Upper lobe of left lung (tissue), 6 donors: ENCODE measurements at regions not wholly inside any gene's neighbourhood (a gene's known extent, or its start where the extent isn't known, plus 50 kb on each side); places are given as distances from the start of the nearest gene placed in this dataset.

Experiments used
- ATAC-seq, 2 donors: fragments of 200-7000 bp; cut with Tn5 transposase; one replicate each; pipeline ENCODE4 v1.9.1; 2022; ENCODE audit warnings: mild to moderate bottlenecking in 2 of 2, moderate library complexity in 2 of 2; ENCODE audit not compliant: low FRiP score in 2 of 2
- DNase-seq, 2 donors: peaks; one replicate each; pipeline ENCODE4 v3.0.0-alpha.2; 2019 to 2020
- H3K27ac ChIP-seq, 4 donors: fragments of 200-600 bp; sonication (generic); one replicate each; pipeline ENCODE4 v1.5.1; 2016 to 2019
- H3K27me3 ChIP-seq, 4 donors: fragments of 200-600 bp; sonication (generic); one replicate each; pipeline ENCODE4 v1.5.1; 2017 to 2019
- H3K36me3 ChIP-seq, 4 donors: fragments of 200-600 bp; sonication (generic); one replicate each; pipeline ENCODE4 v1.5.1; 2016 to 2019
- H3K4me1 ChIP-seq, 4 donors: fragments of 200-600 bp; sonication (generic); one replicate each; pipeline ENCODE4 v1.5.1; 2018 to 2019
- H3K4me3 ChIP-seq, 4 donors: fragments of 200-600 bp; sonication (generic); one replicate each; pipeline ENCODE4 v1.5.1; 2017 to 2019; ENCODE audit warnings: mild to moderate bottlenecking in 2 of 4, moderate library complexity in 1 of 4
- H3K9me3 ChIP-seq, 4 donors: fragments of 200-600 bp; sonication (generic); one replicate each; pipeline ENCODE4 v1.5.1; 2018 to 2019
- EP300 ChIP-seq, 4 donors: sonication (generic); formaldehyde crosslinking; IDR thresholded peaks; one replicate each; pipeline ENCODE4 v1.5.1; 2017; ENCODE audit warnings: antibody characterized with exemption in 4 of 4, control low read depth in 2 of 4
- POLR2A ChIP-seq, 4 donors: fragments of 450-650 bp; IDR thresholded peaks; one replicate each; pipeline ENCODE4 v1.5.1; 2016 to 2017; ENCODE audit warnings: antibody characterized with exemption in 4 of 4, mild to moderate bottlenecking in 2 of 4
- POLR2AphosphoS5 ChIP-seq, 2 donors: sonication (generic); formaldehyde crosslinking; IDR thresholded peaks; one replicate each; pipeline ENCODE4 v1.5.1; 2017; ENCODE audit warnings: antibody characterized with exemption in 2 of 2
- WGBS, 2 donors: methylation state at CpG; one replicate each; pipeline ENCODE4 v1.1.5; 2017 to 2018; 5-methylcytosine and 5-hydroxymethylcytosine counted together
- TF ChIP-seq, protein P1 (sequence below), 6 experiments: fragments of 450-650 bp in 4 of 6; fragments of 200-600 bp in 2 of 6; sonication (generic) in 2 of 6; IDR thresholded peaks; one replicate each; pipeline ENCODE4 v1.5.1; 2016 to 2019; ENCODE audit warnings: antibody characterized with exemption in 6 of 6
- donor health status: DM: no; HTN: no; CAD: no; lungs with moderate emphysema.
- donor health status: DM: no; HTN: yes; CAD: no; lungs with severe emphysema.

DNA sequence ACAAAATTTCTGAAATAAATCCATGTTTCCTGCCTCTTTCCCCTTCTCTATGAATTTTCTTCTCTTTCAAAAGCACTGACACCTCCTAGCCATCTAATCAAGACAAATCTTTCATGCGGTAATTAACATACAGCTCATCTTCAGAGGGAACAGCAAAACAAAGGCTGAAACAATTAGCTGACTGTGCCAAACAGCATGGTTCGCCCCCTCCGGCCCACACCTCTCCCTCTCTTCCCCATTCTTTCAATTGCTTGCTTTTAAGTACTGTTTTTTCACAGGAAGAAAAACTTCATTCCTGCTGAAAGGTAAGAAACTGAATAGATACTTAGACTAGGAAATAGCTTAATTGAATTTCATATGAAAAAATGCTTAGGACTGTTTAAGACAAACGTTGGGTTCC is 291.1 kb upstream of the NOCT start:
- TF ChIP-seq POLR2AphosphoS5 (IDR thresholded peaks at IDR 0.05) (no peak), POLR2A (IDR thresholded peaks at IDR 0.05) (no peak), EP300 (IDR thresholded peaks at IDR 0.05) (no peak)
- TF ChIP-seq, protein P1, sequence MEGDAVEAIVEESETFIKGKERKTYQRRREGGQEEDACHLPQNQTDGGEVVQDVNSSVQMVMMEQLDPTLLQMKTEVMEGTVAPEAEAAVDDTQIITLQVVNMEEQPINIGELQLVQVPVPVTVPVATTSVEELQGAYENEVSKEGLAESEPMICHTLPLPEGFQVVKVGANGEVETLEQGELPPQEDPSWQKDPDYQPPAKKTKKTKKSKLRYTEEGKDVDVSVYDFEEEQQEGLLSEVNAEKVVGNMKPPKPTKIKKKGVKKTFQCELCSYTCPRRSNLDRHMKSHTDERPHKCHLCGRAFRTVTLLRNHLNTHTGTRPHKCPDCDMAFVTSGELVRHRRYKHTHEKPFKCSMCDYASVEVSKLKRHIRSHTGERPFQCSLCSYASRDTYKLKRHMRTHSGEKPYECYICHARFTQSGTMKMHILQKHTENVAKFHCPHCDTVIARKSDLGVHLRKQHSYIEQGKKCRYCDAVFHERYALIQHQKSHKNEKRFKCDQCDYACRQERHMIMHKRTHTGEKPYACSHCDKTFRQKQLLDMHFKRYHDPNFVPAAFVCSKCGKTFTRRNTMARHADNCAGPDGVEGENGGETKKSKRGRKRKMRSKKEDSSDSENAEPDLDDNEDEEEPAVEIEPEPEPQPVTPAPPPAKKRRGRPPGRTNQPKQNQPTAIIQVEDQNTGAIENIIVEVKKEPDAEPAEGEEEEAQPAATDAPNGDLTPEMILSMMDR (IDR thresholded peaks at IDR 0.05) = no peak

DNA sequence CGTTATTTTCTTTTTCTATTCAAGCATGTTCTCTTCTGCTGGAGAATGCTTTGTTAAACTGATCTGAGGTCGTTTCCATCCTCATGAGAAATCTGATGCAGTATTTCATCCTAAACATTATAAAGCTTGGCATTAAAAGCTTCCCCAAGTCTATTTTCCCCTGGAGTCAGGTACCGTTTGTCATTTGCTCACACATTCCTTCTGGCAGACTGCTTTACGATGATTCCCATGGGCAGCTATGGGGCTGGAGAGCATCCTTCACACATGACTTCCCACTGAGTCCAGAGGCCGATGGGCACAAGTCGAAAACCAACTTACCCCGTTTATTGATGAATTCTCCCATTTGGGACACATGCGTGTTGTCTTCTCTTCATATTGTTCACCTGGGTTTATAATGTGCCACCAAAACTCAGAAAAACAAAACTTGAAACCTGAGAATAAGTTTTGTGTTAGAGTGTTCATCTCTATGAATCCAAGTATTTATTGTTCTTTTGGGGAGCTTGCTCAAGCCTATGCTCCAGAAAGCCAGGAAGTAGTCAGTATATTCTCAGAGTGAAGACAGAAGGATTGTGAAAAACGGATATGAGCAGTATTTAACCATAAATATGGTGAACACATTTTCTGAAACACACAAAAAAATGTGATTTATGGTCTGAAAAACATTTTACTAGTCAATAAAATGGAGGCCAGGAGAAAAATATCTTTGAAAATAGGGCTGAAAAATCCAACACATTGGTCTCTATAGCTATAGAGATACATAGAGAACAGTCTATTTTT is 298.8 kb upstream of the NOCT start:
- H3K36me3 ChIP-seq = no peaks in the 10 kb centered on the region
- no peaks in the 10 kb centered on the region for H3K27me3 ChIP-seq
- no peak for ATAC-seq
- H3K4me3 ChIP-seq = no peak overlapping the region
- TF ChIP-seq, protein P1 (IDR thresholded peaks at IDR 0.05) = no peak
- TF ChIP-seq POLR2A (IDR thresholded peaks at IDR 0.05) (no peak), POLR2AphosphoS5 (IDR thresholded peaks at IDR 0.05) (no peak), EP300 (IDR thresholded peaks at IDR 0.05) (no peak)
- H3K9me3 ChIP-seq = no peaks in the 10 kb centered on the region
- no peaks in the 10 kb centered on the region for H3K4me1 ChIP-seq
- 86 to 88% methylated on average over 9 of the region's 9 CpGs for WGBS, 2 donors
- H3K27ac ChIP-seq = no peak overlapping the region
- no peak for DNase-seq

More for the DNA sequence above, 291.1 kb upstream of the NOCT start:
- Histone ChIP-seq H3K4me3 (no peak overlapping the region), H3K4me1 (no peaks in the 10 kb centered on the region), H3K27me3 (no peaks in the 10 kb centered on the region), H3K27ac (no peak overlapping the region), H3K9me3 (no peaks in the 10 kb centered on the region), H3K36me3 (no peaks in the 10 kb centered on the region)
- 78 to 86% methylated on average over 4 of the region's 4 CpGs for WGBS, 2 donors
- ATAC-seq (no peak), DNase-seq (no peak)

DNA sequence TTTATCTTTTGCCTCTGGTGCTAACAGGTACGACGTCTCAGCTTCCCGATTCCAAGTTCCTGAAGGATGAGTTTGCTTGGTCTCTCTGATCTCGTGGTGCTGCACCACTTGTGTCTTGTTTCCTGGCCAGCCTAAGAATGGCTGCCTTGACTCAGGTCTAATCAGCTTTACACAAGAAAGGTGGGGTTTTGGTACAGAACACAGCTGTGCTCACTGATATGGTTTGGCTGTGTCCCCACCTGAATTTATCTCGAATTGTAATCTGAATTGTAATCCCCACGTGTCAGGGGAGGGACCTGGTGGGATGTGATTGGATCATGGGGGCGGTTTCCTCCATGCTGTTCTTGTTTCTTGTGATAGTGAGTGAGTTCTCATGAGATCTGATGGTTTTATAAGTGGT is 305.3 kb upstream of the NOCT start:
- Histone ChIP-seq H3K9me3 (no peaks in the 10 kb centered on the region), H3K27me3 (no peaks in the 10 kb centered on the region), H3K4me1 (no peaks in the 10 kb centered on the region), H3K27ac (no peak overlapping the region), H3K4me3 (no peak overlapping the region), H3K36me3 (no peaks in the 10 kb centered on the region)
- WGBS, 2 donors = 89 to 95% methylated on average over 7 of the region's 7 CpGs
- TF ChIP-seq, protein P1 (IDR thresholded peaks at IDR 0.05) = no peak
- no peak for TF ChIP-seq EP300 (IDR thresholded peaks at IDR 0.05)
- TF ChIP-seq POLR2A (IDR thresholded peaks at IDR 0.05) = no peak
- TF ChIP-seq POLR2AphosphoS5 (IDR thresholded peaks at IDR 0.05) = no peak
- DNase-seq = no peak
- no peak for ATAC-seq

DNA sequence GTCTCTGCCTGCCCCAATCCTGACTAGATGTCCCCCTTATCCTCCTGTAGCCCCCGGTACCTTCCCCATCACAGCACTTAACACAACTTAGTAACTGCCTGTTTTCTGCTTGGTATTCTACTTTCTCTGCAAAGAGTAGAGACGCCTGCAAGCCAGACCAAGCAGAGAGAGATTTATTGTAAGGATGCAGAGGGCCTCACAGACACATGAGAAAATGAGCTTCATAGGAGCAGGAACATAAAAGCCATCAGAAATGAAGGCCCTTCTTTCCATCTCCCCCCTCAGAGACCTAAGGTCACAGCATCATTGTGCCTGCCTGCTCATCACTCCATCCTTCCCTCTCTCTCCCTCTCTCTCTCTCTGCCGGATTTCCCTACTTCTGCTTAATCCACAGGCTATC is 305.7 kb upstream of the NOCT start:
- Histone ChIP-seq H3K4me1 (no peaks in the 10 kb centered on the region), H3K4me3 (no peak overlapping the region), H3K27ac (no peak overlapping the region), H3K36me3 (no peaks in the 10 kb centered on the region), H3K27me3 (no peaks in the 10 kb centered on the region), H3K9me3 (no peaks in the 10 kb centered on the region)
- 65 to 76% methylated on average over 3 of the region's 3 CpGs for WGBS, 2 donors
- DNase-seq (no peak), ATAC-seq (no peak)
- TF ChIP-seq POLR2A (IDR thresholded peaks at IDR 0.05) (no peak), EP300 (IDR thresholded peaks at IDR 0.05) (no peak), POLR2AphosphoS5 (IDR thresholded peaks at IDR 0.05) (no peak)
- TF ChIP-seq, protein P1 (IDR thresholded peaks at IDR 0.05) = no peak
